Esophagus muscularis mucosa (tissue), 4 donors: ENCODE measurements at regions not wholly inside any gene's neighbourhood (a gene's known extent, or its start where the extent isn't known, plus 50 kb on each side); places are given as distances from the start of the nearest gene placed in this dataset.

Experiments used
- DNase-seq: peaks from one replicate; pipeline ENCODE4 v3.0.0-alpha.2; 2017; ENCODE audit errors: extremely low spot score
- H3K27ac ChIP-seq, 4 donors: fragments of 200-600 bp; sonication (generic); replicated peaks in 1 of 4; 1 replicate in 3 of 4; 2 replicates in 1 of 4; pipeline ENCODE4 v1.5.1; 2016 to 2019; ENCODE audit warnings: mild to moderate bottlenecking in 1 of 4
- H3K27me3 ChIP-seq, 4 donors: fragments of 200-600 bp; sonication (generic); one replicate each; pipeline versions ENCODE4 v1.5.1 to v1.6.0; 2016 to 2019
- H3K36me3 ChIP-seq, 4 donors: fragments of 200-600 bp; sonication (generic); one replicate each; pipeline ENCODE4 v1.5.1; 2016 to 2019
- H3K4me1 ChIP-seq, 4 donors: fragments of 200-600 bp; sonication (generic); one replicate each; pipeline ENCODE4 v1.5.1; 2016 to 2019
- H3K4me3 ChIP-seq, 4 donors: fragments of 200-600 bp; sonication (generic); 1 replicate in 2 of 4; 2 replicates in 2 of 4; pipeline ENCODE4 v1.5.1; 2016 to 2019; ENCODE audit warnings: mild to moderate bottlenecking in 4 of 4, moderate library complexity in 1 of 4
- H3K9me3 ChIP-seq, 4 donors: fragments of 200-600 bp; sonication (generic); 1 replicate in 3 of 4; 2 replicates in 1 of 4; pipeline ENCODE4 v1.5.1; 2016 to 2019
- CTCF ChIP-seq, 3 experiments: fragments of 200-600 bp in 2 of 3; fragments of 450-650 bp in 1 of 3; sonication (generic) in 2 of 3; IDR thresholded peaks; one replicate each; pipeline ENCODE4 v1.5.1; 2017 to 2019; ENCODE audit warnings: antibody characterized with exemption in 3 of 3, mild to moderate bottlenecking in 2 of 3, moderate library complexity in 1 of 3
- EP300 ChIP-seq: sonication (generic); formaldehyde crosslinking; IDR thresholded peaks from one replicate; pipeline ENCODE4 v1.6.1; 2017; ENCODE audit warnings: antibody characterized with exemption
- POLR2A ChIP-seq: fragments of 450-650 bp; IDR thresholded peaks from one replicate; pipeline ENCODE4 v1.6.1; 2017; ENCODE audit warnings: antibody characterized with exemption, moderate library complexity, mild to moderate bottlenecking, low read depth
- POLR2AphosphoS5 ChIP-seq, 2 donors: sonication (generic); formaldehyde crosslinking; IDR thresholded peaks; one replicate each; pipeline ENCODE4 v1.6.1; 2017; ENCODE audit warnings: antibody characterized with exemption in 2 of 2
- WGBS: methylation state at CpG from one replicate; pipeline ENCODE4 v1.1.5; 2018; 5-methylcytosine and 5-hydroxymethylcytosine counted together
- intact Hi-C: fragments of 100-400 bp; cut with DNase I; formaldehyde crosslinking; loops from one replicate; pipeline ENCODE4 v1.15.1; 2023

DNA sequence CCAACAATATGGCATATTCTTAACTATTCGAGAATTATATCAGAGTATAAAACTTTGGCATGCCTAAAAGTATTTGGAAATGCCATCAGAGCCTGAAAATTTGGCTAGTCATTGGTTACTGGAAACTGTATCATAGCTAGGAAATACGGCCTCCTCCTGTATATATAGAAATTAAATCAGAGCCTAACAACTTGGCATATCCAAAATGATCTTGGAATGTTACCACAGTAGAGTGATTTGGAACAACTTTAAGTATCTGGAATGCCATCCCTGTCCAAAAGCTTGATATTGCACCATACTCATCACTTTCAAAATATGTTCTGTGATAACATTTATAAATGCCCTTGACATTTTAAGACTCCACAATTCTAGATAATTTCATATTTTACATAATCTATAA lies 335.8 kb downstream of the SLITRK1 start:
- DNase-seq, result no peak
- intact Hi-C loops, result no loop called here
- Histone ChIP-seq H3K4me1 (no peaks in the 10 kb centered on the region), H3K4me3 (no peak overlapping the region), H3K27me3 (no peaks in the 10 kb centered on the region), H3K27ac (no peak overlapping the region), H3K9me3 (no peaks in the 10 kb centered on the region), H3K36me3 (no peaks in the 10 kb centered on the region)
- 81% methylated on average over 2 of the region's 2 CpGs for WGBS
- TF ChIP-seq POLR2AphosphoS5 (IDR thresholded peaks at IDR 0.05) (no peak), EP300 (no peak), CTCF (IDR thresholded peaks at IDR 0.05) (no peak), POLR2A (no peak)

GRCh38 chr13:83538636-83539035 lies 343.6 kb downstream of the SLITRK1 start:
- peaks cover 0 to 8% (median 0%) of the 10 kb centered on the region in 4 donors for H3K9me3 ChIP-seq
- H3K4me3 ChIP-seq, result no peak overlapping the region
- no peaks in the 10 kb centered on the region for H3K36me3 ChIP-seq
- WGBS, result 83% methylated on average over 2 of the region's 2 CpGs
- no peak for TF ChIP-seq EP300
- TF ChIP-seq POLR2A, result no peak
- no peak for TF ChIP-seq POLR2AphosphoS5 (IDR thresholded peaks at IDR 0.05)
- no peak for TF ChIP-seq CTCF (IDR thresholded peaks at IDR 0.05)
- H3K27ac ChIP-seq, result no peak overlapping the region
- H3K4me1 ChIP-seq, result no peaks in the 10 kb centered on the region
- intact Hi-C loops, result no loop called here
- DNase-seq, result no peak
- H3K27me3 ChIP-seq, result no peaks in the 10 kb centered on the region

DNA sequence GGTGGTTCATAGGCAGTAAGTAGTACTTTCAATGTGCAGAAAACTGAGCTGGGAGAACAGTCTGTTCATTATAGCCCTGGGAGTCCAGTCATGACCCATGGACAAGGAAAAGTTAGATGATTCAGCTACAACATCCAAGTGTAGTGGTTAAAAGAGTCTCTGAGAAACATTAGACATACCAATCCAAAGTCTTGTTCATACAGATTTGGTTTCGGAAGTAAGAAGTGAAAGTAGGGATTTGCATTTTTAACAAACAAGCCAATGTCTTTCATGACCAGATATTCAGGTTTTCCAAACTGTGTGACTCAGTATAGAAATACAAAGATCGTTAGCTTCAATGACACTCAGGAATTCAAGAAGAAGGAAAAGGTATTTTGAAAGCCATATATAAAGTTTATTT lies 345.3 kb downstream of the SLITRK1 start:
- Histone ChIP-seq H3K36me3 (no peaks in the 10 kb centered on the region), H3K4me3 (no peak overlapping the region), H3K4me1 (no peaks in the 10 kb centered on the region), H3K9me3 (peaks cover 0 to 8% (median 0%) of the 10 kb centered on the region in 4 donors), H3K27me3 (no peaks in the 10 kb centered on the region), H3K27ac (no peak overlapping the region)
- DNase-seq, result no peak
- intact Hi-C loops, result no loop called here
- WGBS, result 92% methylated on average over 2 of the region's 2 CpGs
- TF ChIP-seq CTCF (IDR thresholded peaks at IDR 0.05), result no peak
- no peak for TF ChIP-seq POLR2A
- TF ChIP-seq POLR2AphosphoS5 (IDR thresholded peaks at IDR 0.05), result no peak
- TF ChIP-seq EP300, result no peak

- Histone ChIP-seq H3K4me3 (no peak overlapping the region), H3K9me3 (peaks cover 0 to 8% (median 0%) of the 10 kb centered on the region in 4 donors), H3K27ac (no peak overlapping the region), H3K27me3 (no peaks in the 10 kb centered on the region), H3K36me3 (no peaks in the 10 kb centered on the region), H3K4me1 (no peaks in the 10 kb centered on the region)
- intact Hi-C loops, result no loop called here
- DNase-seq, result no peak
- no peak for TF ChIP-seq POLR2AphosphoS5 (IDR thresholded peaks at IDR 0.05)
- no peak for TF ChIP-seq CTCF (IDR thresholded peaks at IDR 0.05)
- no peak for TF ChIP-seq EP300
- TF ChIP-seq POLR2A, result no peak
- WGBS, result 63% methylated on average over 1 of the region's 1 CpG
Measured at GRCh38 chr13:83536153-83536552, 346.1 kb downstream of the SLITRK1 start.

- Histone ChIP-seq H3K27me3 (no peaks in the 10 kb centered on the region), H3K4me3 (no peak overlapping the region), H3K4me1 (no peaks in the 10 kb centered on the region), H3K9me3 (no peaks in the 10 kb centered on the region), H3K36me3 (no peaks in the 10 kb centered on the region), H3K27ac (no peak overlapping the region)
- no peak for DNase-seq
- WGBS, result 96% methylated on average over 12 of the region's 12 CpGs
- TF ChIP-seq POLR2AphosphoS5 (IDR thresholded peaks at IDR 0.05) (no peak), CTCF (IDR thresholded peaks at IDR 0.05) (no peak), EP300 (no peak), POLR2A (no peak)
- intact Hi-C loops, result no loop called here
Measured at GRCh38 chr13:83532809-83533208, 349.5 kb downstream of the SLITRK1 start.
